Epithelial cell of esophagus (primary cell): ENCODE measurements at regions not wholly inside any gene's neighbourhood (a gene's known extent, or its start where the extent isn't known, plus 50 kb on each side); places are given as distances from the start of the nearest gene placed in this dataset.

Source experiments
- DNase-seq: peaks from one replicate; pipeline ENCODE4 v3.0.0; 2010; ENCODE audit warnings: low read depth
- H3K4me3 ChIP-seq: 2 replicates; pipeline ENCODE4 v1.5.1; 2011; ENCODE audit warnings: mild to moderate bottlenecking, low read length, control low read depth
- TF ChIP-seq, protein P1 (sequence below): IDR thresholded peaks from 2 replicates; pipeline ENCODE4 v1.5.1; 2011; ENCODE audit warnings: low read depth, mild to moderate bottlenecking, low read length, control low read depth, inconsistent platforms; ENCODE audit not compliant: insufficient read depth; ENCODE audit errors: missing control alignments

DNA sequence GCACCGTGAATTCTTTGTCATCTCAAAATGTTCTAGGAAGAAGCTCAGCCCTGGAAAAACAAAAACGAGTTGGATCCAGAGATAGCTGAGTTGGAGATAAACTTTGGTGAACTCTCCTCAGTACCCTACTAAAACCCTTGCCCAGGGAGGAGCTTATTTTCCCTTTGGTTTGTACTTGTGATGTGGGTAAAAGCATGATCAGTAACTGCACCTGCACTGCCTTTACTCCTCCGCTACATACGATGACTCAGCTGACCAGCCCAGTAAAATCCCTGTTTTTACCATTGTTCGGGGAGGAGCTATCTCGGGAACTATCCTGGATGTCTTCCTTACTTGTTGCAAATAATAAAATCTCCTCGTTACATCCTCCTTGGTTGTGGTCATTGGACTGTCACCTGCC is 359.3 kb downstream of the SH2D4B start:
- DNase-seq, result no peak
- TF ChIP-seq, protein P1, sequence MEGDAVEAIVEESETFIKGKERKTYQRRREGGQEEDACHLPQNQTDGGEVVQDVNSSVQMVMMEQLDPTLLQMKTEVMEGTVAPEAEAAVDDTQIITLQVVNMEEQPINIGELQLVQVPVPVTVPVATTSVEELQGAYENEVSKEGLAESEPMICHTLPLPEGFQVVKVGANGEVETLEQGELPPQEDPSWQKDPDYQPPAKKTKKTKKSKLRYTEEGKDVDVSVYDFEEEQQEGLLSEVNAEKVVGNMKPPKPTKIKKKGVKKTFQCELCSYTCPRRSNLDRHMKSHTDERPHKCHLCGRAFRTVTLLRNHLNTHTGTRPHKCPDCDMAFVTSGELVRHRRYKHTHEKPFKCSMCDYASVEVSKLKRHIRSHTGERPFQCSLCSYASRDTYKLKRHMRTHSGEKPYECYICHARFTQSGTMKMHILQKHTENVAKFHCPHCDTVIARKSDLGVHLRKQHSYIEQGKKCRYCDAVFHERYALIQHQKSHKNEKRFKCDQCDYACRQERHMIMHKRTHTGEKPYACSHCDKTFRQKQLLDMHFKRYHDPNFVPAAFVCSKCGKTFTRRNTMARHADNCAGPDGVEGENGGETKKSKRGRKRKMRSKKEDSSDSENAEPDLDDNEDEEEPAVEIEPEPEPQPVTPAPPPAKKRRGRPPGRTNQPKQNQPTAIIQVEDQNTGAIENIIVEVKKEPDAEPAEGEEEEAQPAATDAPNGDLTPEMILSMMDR, result no peak
- H3K4me3 ChIP-seq, result no peak overlapping the region

DNA sequence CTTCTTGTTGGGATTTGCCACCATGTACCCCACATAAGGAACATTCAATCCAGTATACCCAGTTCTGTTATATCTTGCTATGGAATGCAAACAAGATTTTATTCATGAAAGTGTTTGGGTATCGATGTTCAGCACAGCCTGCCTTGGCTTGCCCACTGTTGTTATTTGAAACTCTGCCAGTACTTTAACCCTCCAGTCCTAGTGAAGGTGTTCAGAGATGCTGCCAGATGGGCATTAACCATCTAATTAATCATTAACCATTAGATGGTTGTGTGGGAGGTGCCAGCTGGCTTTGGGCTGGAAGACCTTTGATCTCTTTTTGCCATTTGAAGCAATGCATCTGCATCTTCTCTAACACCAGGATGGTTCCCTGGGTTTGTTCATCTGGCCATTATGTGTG is 363.0 kb downstream of the SH2D4B start:
- H3K4me3 ChIP-seq, result no peak overlapping the region
- peak; percentile 15 for DNase-seq
- TF ChIP-seq, protein P1, result no peak

DNA sequence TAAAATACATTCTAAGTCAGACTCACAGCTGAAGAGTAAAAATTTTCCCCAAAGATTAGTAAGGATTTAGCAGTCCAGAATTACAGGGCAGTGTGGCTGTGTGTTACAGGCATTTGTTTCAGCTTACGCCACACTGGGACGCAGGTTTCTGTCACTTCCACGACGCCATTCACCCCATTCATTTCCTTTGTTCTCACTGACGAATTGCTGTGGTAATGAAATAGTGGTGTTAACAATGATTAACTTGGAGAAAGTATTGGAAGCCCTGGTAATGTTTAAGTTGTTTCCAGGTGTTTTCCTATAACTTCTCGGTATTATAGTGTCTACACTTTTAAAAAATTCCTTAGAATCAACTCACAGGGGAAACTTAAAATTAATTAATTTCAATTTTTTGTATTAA is 370.9 kb downstream of the SH2D4B start:
- TF ChIP-seq, protein P1, result no peak
- H3K4me3 ChIP-seq, result no peak overlapping the region
- no peak for DNase-seq

DNA sequence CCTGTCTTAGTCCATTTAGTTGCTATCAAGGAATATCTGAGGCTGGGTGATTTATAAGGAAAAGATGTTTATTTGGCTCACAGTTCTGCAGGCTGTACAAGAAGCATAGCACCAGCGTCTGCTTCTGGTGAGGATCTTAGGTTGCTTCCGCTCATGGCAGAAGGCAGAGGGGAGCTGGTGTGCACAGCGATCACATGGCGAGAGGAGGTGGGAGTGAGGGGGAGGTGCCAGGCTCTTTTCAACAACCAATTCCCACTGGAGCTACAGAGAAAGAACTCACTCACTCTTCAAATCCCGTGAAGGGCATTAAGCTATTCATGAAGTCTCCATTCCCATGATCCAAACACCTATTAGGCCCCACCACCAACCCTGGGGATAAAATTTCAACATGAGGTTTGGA is 371.6 kb downstream of the SH2D4B start:
- H3K4me3 ChIP-seq, result no peak overlapping the region
- TF ChIP-seq, protein P1, result no peak
- no peak for DNase-seq

DNA sequence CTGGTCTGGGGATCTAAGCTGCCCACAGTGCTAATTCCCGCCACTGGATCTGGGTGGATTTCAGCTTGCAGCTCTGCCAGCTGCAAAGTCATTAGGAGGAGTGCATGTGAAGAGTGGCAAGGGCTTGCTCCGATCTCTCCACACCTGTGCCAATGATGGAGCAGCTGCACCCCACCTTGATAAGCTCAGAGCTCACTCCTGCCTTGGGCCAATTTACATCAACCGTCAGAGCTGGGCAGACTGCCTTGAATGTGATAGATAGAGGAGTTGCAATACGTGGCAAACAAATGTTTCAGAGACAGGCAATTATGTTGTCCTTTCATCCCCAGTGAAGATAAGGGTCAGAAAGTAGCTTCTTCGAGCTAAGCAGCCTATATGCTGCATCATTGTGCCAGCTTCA is 379.9 kb downstream of the SH2D4B start:
- TF ChIP-seq, protein P1, result no peak
- no peak overlapping the region for H3K4me3 ChIP-seq
- DNase-seq, result no peak

DNA sequence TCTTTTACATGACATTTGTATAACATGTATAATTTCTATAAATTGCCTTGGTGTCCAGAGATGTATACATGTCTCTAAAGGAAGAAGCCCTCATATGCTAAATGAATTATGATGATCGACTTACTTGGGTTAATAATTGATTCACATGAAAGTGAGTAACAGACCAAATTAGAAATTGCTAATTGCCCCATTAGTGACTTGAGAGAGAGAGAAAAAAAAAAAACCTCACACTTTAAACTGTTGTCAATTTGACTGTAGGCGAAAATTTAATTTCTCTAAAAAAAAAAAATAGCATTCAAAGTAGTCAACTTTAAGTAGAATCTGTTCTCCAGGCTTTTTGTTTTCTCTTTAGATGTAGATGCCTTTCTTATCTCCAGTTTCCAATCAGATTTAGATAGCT is 383.3 kb downstream of the SH2D4B start:
- TF ChIP-seq, protein P1, result no peak
- DNase-seq, result no peak
- no peak overlapping the region for H3K4me3 ChIP-seq

DNA sequence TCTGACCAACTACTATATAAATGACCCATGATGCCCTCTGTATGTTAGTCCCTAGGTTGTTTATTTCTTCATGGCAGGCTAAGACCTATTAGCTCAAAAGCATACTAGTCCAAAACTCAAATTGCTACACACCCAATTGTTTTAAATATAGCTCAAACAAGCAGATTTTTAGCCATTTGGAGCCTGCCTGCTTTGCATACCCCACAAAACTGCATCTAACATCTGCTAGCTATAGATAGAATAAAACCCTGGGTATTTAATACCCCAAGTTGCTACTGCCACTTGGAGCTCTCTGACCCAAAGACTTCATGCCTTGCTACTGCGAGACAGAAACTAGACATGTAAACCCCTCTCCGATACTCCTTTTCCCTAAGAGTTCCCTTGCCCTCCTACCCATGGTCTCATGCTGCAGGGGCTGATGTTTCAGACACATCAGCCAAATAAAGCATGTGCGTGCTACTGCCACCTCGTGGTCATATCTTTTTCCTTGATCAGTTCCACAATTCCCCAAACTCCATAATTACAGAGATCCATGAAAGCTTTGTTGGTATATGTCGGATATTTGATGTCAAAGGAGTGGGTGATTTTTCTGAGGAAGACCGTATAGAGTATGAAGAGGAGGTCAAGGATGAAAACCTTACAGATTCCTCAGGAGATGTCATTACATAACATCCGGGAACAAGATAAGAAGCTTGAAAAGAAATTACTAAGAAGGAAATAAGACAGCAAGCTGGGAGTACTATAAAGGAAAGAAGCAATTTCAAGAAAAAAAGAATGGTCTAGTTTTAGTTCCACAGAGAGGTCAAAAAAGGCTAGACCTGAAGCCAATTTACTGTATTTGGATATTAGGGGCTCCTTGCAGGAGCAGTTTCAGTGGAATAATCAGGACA is 386.6 kb downstream of the SH2D4B start:
- TF ChIP-seq, protein P1, result peak; percentile 74
- peak; percentile 55 for DNase-seq
- no peak overlapping the region for H3K4me3 ChIP-seq
